GM19351 (cell line): ENCODE measurements at regions not wholly inside any gene's neighbourhood (a gene's known extent, or its start where the extent isn't known, plus 50 kb on each side); places are given as distances from the start of the nearest gene placed in this dataset.
"Not testable (repeated sequence)": the region's sequence is repeated elsewhere in the genome, so short reads cannot be mapped to it uniquely, and the experiment has no call there.

Experiments
- ATAC-seq: cut with Tn5 transposase; IDR thresholded peaks from one replicate; pipeline ENCODE4 v1.9.1; 2021; ENCODE audit warnings: mild to moderate bottlenecking, moderate library complexity; ENCODE audit not compliant: unreplicated experiment

DNA sequence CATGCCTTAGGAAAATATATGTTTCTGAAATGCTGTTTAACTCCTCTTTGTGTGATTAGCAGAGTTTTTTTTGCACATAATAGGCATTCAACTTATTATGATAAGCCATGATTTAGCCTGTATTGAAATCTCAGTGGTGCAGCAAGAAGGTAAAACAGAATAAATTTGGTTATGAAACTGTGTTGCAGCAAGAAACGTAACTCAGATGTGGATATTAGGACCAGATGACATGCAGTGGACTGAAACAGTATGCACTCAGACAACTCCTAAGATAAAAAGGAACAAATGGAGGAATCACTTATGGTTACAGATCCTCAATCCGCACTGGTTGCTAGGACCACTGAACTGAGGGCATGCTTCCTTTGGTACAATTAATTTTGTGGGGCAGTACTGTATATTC lies 254.2 kb upstream of the HSF2 start:
- ATAC-seq = no peak

DNA sequence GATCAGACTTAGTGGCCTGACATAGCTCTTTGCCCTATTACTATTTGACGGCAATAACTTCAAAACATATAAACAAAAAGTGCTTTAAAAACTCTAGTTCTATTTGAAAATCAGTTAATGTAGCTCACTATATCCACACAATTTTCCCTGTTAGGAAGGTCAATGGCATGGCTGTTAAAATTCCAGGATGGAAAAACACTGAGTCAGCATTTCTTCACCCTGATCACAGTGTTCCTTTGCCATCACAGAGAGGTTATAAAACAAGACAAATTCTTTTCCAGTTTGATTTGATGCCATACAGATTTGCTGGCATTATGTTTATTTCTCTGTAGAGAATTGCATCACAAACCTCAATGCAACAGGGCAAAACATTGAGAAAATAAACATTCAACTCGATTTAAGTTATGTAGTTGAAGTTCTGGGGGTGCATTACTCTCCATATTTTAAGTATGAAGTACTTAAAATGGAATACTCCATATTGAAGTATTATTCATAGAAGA lies 253.7 kb upstream of the HSF2 start:
- ATAC-seq = no peak

DNA sequence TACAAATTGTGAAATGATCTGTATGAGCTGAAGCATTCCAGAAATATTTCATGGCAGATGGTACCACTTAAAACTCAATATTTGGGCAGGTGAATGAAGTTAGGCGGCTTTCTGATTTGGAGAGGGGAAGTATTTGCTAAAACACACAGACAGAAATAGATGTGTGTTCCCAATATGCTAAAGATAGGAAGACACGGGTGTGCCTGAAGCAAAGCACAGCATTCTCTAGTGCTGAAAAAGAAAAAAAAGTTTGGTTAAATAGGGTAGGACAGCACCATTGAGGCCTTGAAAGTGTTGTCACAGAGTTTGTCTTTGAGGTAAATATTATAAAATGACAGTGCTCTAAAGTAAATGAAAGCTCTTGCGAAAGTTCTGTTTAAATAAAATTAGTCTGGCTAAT lies 252.2 kb upstream of the HSF2 start:
- no peak for ATAC-seq

DNA sequence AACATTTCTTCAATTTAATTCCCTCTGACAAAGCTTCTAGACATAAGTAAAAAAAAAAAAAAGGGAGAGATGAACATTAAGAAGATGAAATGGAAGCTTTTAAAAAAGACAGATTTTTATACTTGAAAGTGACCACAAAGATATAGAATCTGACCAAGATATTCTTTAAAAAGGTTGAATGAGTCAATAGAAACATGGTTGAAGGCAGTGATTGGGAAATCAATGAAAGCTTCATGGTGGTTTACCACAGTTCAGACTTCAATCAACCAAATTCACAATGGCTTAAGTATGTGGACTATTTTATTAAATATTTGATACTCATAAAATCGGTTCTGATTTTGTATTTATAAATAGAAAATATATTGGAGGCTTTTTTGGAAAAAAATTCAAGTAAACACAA lies 248.4 kb upstream of the HSF2 start:
- ATAC-seq = no peak

DNA sequence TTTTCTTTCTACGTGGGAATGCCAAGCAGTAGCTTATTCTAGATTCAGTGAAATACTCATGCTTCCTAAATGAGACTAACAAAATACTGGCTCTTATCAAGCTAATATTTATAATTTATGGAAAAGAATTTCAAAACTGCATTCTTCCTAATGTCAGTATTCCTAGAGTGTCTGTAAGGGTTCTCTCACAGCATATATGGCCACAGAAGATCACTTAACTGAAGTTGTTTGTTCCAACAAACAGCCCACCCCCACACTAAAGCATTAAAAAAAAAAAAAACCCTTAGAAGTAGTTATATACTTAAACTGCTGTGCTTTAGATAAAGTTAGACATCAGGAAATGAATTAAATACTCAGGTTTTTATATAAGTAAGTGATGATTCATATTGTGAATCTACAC lies 247.7 kb upstream of the HSF2 start:
- no peak for ATAC-seq

DNA sequence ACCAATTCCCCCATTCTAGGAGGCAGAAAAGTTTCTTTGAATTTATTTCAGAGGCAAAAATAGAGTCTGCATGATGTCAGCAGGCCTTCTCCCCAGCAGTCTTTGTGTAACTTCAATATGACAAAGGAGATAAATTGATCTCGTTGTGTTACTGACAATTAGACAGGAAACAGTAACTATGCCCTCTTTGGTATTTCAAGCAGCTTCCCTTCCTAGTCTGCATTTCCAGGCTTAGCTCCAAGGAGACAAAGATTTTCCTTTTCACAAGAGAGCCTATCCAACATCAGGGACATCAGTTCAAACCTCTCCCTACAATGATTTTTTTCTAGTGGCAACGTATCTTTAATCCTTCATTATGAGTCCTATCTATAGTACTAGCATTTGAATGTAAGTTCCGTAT lies 245.9 kb upstream of the HSF2 start:
- no peak for ATAC-seq

DNA sequence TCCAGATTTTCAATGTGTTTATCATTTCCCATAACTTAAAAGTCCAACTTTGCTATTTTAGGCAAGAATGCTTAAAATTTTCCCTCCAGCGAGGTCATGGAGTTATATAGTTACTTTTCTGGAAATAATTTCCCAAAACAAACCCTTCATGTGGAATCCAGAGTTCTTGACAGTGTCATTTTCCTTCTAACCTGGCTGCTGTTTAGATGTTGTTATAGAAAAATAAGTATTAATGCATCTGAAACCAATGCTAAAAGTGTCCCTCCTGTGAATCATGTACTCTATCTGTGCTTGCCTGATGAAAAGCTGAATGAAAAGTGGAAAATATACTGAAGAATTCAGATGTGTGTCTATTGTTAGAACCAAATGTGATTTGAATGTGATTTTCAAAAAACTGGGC lies 245.3 kb upstream of the HSF2 start:
- no peak for ATAC-seq

DNA sequence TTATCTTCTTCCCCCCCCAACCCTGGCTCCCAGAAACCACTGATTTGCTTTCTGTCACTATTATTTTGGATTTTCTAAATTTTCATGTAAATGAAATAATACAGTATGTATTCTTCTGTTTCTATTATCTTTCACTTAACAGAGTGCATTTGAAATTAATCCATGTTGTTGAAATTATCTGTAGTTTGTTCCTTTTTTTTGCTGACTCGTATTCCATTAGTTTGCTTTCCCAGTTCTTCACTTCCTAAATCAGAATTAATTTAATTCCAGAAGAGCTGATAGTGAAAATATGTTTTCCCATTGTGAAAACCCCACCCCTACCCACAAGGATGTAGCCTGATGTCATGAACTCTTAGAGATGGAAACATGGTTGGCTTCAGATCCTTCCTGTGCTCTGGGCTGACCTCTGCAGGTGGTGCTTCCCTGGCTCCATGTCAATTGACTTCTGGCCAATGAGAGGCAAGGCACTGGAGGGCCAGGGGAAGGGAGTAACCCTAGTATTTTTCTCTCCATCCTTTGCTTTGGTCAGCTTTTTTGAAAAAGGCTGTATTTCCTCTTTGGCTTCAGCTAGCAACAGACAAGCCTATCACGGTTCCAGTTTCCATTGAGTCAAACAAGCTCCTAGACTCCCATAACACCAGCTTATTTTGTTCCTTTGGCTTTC lies 244.4 kb upstream of the HSF2 start:
- no peak for ATAC-seq

DNA sequence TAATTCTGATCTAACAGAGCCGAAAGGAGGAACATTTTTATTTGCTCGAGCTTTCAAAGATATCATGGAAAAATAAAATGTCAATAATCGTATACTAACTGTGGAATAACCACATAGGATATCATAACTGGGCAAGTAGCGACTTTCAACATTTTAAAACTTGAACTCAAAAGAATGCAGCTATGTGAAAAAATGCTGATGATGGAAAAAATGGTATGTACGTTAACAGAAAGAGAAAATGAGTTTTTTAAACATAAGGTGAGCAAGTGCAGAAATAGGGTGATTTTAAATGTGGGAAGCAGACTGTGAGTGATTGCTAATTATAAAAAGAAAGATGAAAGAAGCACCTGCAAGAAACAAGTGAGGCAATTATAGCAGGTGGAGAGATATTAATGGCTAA lies 238.3 kb upstream of the HSF2 start:
- ATAC-seq = no peak

DNA sequence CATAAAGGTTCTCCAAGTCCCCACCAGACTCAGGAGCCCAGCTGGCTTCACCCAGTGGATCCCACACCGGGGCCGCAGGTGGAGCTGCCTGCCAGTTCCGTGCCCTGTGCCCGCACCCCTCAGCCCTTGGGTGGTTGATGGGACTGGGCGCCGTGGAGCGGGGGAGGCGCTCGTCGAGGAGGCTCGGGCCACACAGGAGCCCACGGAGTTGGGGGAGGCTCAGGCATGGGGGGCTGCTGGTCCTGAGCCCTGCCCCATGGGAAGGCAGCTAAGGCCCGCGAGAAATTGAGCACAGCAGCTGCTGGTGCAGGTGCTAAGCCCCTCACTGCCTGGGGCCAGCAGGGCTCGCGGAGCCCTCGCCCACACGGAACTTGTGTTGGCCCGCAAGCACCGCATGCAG lies 234.4 kb upstream of the HSF2 start:
- ATAC-seq = no peak

DNA sequence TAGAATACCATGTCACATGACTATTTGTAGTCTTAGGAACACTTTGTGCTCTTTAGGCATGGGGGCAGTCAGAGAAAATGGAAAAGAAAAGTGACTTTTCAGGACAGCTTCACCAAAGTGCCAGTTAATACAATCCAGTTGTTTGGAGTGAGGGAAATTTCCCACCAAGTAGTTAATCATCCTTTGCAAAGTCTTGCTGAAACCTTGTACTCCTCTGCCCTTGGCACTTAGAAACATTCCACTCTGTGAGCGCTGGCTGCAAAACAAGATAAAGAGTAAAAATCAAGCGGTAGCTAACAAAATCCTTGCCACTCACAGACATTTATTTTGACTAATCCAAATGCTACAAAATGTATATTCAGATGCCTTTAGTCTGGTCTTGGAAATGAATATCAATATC lies 229.2 kb upstream of the HSF2 start:
- no peak for ATAC-seq

DNA sequence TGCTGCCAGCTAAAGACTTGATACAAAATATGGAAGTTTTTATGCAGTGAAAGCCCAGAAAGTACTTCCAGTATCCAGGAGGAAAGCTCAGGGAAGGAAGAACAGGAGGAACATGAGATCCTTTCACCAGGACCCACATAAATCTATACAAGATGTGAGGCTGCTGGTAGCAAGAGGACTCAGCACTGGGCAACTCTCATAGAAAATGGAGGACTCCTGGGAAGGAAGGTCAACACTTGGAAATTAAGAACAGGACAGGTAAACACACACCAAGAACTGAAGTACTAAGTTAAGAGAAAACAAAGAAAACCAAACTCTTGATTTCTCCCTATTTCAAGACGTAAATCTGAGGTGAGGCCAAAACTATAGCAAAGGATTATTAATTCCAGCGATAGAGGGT lies 220.5 kb upstream of the HSF2 start:
- ATAC-seq = no peak

DNA sequence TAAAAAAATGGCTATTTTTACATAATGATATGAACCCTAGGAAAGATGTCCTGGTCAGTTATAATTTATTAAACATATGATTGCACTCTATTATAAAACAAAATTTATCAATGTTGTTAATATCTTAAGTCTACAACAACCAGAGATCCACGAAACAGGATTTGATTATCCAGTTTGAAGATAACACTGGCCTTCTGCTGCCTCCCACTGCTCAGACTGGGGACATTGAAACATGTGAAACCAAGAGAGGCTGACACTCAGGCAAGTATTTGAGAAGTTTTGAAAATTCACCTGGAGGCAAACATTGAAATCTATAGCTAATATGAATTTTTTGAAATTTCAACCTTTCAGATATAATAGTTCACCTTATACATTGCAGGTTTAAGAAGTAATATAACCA lies 219.3 kb upstream of the HSF2 start:
- ATAC-seq = no peak

DNA sequence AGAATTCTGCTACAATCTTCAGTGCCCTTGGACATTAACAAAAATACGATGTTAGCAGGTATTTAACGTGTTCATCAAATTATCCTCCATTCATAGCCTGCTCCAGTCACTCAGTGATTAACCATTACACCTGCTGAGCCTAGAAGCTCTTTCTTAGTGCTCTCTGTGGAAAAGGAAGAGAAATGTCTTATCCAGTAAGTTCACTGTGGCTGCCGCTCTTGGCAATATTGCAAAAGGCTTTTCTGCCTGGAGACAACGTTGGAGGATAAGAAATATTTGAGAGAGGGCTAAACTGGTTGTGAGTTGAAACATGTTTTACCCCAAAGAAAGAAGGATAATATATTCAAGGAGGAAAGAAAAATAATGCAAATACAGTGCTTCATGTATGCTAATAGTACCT lies 217.4 kb upstream of the HSF2 start:
- no peak for ATAC-seq

DNA sequence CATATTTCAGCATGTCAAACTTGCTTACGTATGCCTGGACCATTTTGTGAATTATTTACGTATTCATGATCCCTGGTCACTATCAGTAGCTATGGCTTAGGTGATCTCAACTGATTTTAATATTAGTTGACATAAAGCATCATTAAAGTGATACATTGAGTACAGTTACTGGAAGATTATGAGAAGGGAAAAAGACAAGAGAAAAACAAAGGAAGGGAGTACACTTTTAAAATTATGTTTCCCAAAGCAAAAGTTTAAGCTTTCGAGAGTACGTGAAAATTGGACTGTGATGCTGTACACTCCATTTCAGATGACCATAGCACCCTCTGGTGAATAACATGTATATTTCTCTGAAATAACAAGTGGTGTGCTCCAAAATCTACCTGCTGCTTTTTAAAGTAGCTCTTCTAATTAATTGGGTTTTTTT lies 215.0 kb upstream of the HSF2 start:
- no peak for ATAC-seq

DNA sequence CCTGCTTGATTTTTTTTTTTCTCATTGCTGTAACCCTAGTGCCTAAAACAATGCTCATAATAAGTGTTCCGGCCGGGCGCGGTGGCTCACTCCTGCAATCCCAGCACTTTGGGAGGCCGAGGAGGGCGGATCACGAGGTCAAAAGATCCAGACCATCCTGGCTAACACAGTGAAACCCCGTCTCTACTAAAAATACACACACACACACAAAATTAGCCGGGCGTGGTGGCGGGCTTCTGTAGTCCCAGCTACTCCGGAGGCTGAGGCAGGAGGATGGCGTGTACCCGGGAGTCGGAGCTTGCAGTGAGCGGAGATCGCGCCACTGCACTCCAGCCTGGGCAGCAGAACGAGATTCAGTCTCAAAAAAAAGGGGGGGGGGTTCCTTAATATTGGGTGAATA lies 214.0 kb upstream of the HSF2 start:
- ATAC-seq = not testable (repeated sequence)

DNA sequence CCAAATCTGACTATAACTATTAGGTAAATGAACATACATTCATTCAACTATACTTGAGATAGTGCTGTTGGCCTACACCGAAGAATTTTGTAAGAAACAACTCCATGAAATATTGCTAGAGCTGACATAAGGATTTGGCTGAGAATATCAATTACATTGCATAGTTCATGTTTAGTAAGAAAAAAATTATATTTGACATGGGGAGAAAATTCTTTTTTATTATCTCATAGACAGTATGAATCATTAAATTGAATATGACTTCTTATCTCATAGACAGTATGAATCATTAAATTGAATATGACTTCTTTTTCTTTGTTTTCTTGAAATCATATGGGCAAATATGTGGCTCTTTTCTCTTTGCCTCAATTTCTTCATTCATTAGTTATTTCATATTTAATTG lies 212.3 kb upstream of the HSF2 start:
- no peak for ATAC-seq

DNA sequence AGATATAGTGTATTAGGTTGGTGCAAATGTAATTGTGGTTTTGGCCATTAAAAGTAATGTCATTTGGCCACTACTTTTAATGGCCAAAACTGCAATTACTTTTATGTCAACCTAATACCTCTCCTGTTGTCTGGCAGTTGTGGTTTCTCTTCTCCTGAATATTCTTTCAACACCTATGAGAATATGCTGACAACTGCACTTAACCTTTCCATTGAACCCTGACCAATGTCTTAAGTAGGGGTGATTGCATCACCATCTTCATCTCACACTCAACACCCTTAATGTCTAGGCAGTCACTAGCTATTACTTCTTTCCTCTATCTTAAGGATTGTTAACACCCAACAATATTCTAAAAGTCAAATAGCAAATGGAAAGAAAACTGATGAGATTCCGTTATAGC lies 200.5 kb upstream of the HSF2 start:
- ATAC-seq = no peak

DNA sequence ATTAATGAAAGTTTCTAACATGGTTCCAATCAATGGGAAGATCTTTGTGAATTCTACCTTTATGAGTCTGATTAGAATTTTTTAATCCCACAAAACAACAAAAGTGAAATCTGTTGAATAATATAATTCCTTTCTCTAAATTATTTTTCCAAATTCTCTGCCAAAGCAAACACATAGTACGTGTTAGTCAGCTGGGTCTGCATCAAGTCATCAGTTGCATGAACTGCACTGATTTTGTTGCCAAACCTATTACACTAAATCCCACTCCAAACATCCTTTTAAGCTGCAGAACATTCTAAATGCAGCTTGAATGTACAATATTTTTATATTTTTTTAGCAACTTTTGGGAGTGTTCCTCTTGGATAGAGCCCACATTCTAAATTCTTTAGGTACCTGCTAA lies 199.0 kb upstream of the HSF2 start:
- ATAC-seq = no peak

DNA sequence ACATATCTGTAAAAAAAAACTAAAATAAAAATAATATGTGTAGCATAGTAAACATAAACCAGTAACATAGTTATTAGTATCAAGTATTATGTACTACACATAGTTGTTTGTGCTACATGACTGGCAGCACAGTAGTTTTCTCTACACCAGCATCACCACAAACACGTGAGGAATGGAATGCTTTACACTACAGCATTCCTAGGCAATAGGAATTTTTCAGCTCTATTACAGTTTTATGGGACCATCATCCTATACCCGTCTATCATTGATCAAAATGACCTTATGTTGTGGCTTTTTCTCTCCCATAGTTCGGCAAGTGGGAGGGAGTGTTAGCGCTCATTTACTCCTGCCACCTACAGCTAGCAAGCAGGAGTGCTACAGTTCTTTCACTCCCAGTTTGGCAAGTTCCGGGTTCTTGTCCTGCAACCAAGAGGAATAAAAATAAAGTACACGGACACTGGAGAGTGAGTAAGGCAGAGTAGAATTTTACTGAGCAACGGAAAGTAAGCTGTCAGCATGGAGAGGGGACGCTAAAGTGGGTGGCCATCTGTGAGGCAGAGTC lies 196.8 kb upstream of the HSF2 start:
- ATAC-seq = no peak

DNA sequence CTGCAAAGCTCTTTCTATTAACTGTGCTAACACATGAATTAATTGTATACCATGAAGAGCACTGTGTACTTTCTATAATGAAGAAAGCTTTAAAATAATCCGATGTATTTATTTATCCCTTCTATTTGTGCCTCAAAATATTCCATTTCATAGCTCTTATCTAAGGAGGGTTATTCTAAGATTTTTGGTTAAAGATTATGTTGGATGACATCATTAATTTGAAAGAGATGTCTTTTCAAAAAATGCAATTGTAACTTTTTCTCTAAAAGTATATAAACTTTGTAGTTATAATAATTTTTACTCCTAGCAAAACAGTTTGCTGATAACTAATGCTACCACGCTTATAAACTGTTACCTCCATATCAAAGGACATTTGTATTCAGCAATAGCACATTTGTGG lies 192.4 kb upstream of the HSF2 start:
- ATAC-seq = no peak

DNA sequence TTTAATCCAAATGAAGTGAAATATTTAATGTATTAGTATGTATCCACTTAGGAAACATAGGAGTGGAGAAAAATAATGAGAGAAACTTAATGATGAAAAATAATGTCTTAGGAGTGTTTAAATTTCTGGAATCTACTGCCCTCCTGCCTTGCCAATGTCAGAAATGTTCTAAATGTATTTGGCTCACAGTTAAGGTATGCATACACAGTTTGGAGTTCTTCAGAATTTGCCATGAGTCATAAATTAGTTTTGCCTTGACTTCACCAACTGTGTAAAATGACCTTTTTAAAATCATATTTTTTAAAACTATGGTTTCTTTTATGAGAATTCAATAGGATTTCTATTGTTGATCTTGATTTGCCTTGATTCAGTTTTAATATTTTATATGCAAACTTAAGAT lies 191.7 kb upstream of the HSF2 start:
- no peak for ATAC-seq
